SKM-1 (cell line): ENCODE measurements at regions not wholly inside any gene's neighbourhood (a gene's known extent, or its start where the extent isn't known, plus 50 kb on each side); places are given as distances from the start of the nearest gene placed in this dataset.

ENCODE experiments used
- DNase-seq: peaks from one replicate; lab custom pipeline; 2025; ENCODE audit not compliant: unreplicated experiment; lab: John Stamatoyannopoulos, UW

GRCh38 chr10:47053081-47053798, 142.0 kb downstream of the PTPN20 start:
- DNase-seq: no peak

- DNase-seq: no peak
Observed at GRCh38 chr10:47054974-47055373, 143.7 kb downstream of the PTPN20 start.

- DNase-seq: no peak
Observed at GRCh38 chr10:47055386-47056246, 144.4 kb downstream of the PTPN20 start.

GRCh38 chr10:47056247-47056510, 145.0 kb downstream of the PTPN20 start:
- DNase-seq: no peak

- DNase-seq: no peak
Observed at GRCh38 chr10:47057471-47057870, 146.2 kb downstream of the PTPN20 start.

- DNase-seq: no peak
Observed at GRCh38 chr10:47058032-47058702, 146.9 kb downstream of the PTPN20 start.

- no peak for DNase-seq
Observed at GRCh38 chr10:47058961-47059391, 147.7 kb downstream of the PTPN20 start.

- no peak for DNase-seq
Observed at GRCh38 chr10:47059606-47060311, 148.5 kb downstream of the PTPN20 start.

GRCh38 chr10:47060356-47060755, 149.1 kb downstream of the PTPN20 start:
- DNase-seq: no peak

- no peak for DNase-seq
Observed at GRCh38 chr10:47060993-47061500, 149.8 kb downstream of the PTPN20 start.

GRCh38 chr10:47061776-47062175, 150.5 kb downstream of the PTPN20 start:
- DNase-seq: no peak

GRCh38 chr10:47062441-47063200, 151.4 kb downstream of the PTPN20 start:
- no peak for DNase-seq

- DNase-seq: no peak
Observed at GRCh38 chr10:47063858-47064257, 152.6 kb downstream of the PTPN20 start.

- no peak for DNase-seq
Observed at GRCh38 chr10:47065903-47066302, 154.7 kb downstream of the PTPN20 start.

- no peak for DNase-seq
Observed at GRCh38 chr10:47067949-47068940, 157.0 kb downstream of the PTPN20 start.

GRCh38 chr10:47070541-47070940, 159.3 kb downstream of the PTPN20 start:
- DNase-seq: no peak

GRCh38 chr10:47071891-47072290, 160.7 kb downstream of the PTPN20 start:
- DNase-seq: no peak

- no peak for DNase-seq
Observed at GRCh38 chr10:47073967-47074366, 162.7 kb downstream of the PTPN20 start.

GRCh38 chr10:47076949-47077361, 165.7 kb downstream of the PTPN20 start:
- DNase-seq: no peak
